AG04449 (cell line): ENCODE measurements at regions not wholly inside any gene's neighbourhood (a gene's known extent, or its start where the extent isn't known, plus 50 kb on each side); places are given as distances from the start of the nearest gene placed in this dataset.

Source experiments
- CTCF ChIA-PET: fragments of 350-600 bp; formaldehyde crosslinking; extraction: SDS; loops from one replicate; lab custom pipeline; 2021; ENCODE audit warnings: antibody characterized with exemption; lab: Yijun Ruan, JAX
- POLR2A ChIA-PET: fragments of 400-600, 350-600 bp; formaldehyde crosslinking; extraction: SDS; loops from one replicate; lab custom pipeline; 2020; ENCODE audit warnings: antibody characterized with exemption, inconsistent platforms; lab: Yijun Ruan, JAX
- DNase-seq: peaks from one replicate; pipeline ENCODE4 v3.0.0-alpha.2; 2010; ENCODE audit warnings: low read depth, low spot score
- H3K4me3 ChIP-seq: 2 replicates; pipeline ENCODE4 v1.5.1; 2011; ENCODE audit warnings: low read depth, mild to moderate bottlenecking, control low read depth, low read length
- TF ChIP-seq, protein P1 (sequence below): IDR thresholded peaks from one replicate; pipeline ENCODE4 v1.5.1; 2011; ENCODE audit warnings: mild to moderate bottlenecking, moderate library complexity, low read length, control low read depth, inconsistent platforms; ENCODE audit not compliant: insufficient read depth; ENCODE audit errors: missing control alignments

GRCh38 chr2:19579461-19579860 is 221.0 kb upstream of the OSR1 start:
- TF ChIP-seq, protein P1, sequence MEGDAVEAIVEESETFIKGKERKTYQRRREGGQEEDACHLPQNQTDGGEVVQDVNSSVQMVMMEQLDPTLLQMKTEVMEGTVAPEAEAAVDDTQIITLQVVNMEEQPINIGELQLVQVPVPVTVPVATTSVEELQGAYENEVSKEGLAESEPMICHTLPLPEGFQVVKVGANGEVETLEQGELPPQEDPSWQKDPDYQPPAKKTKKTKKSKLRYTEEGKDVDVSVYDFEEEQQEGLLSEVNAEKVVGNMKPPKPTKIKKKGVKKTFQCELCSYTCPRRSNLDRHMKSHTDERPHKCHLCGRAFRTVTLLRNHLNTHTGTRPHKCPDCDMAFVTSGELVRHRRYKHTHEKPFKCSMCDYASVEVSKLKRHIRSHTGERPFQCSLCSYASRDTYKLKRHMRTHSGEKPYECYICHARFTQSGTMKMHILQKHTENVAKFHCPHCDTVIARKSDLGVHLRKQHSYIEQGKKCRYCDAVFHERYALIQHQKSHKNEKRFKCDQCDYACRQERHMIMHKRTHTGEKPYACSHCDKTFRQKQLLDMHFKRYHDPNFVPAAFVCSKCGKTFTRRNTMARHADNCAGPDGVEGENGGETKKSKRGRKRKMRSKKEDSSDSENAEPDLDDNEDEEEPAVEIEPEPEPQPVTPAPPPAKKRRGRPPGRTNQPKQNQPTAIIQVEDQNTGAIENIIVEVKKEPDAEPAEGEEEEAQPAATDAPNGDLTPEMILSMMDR, result no peak
- DNase-seq, result no peak
- POLR2A ChIA-PET, result no interaction called here
- no peak overlapping the region for H3K4me3 ChIP-seq
- CTCF ChIA-PET, result interaction anchor here (0.9 kb wide), 1 partner anchor 21 kb away, joined by 3 read pairs; no protein-coding TSS in a partner anchor

GRCh38 chr2:19577723-19578122 is 219.3 kb upstream of the OSR1 start:
- DNase-seq, result no peak
- ChIA-PET CTCF (interaction anchor here (1.3 kb wide), 1 partner anchor 21 kb away, joined by 4 read pairs; no protein-coding TSS in a partner anchor), POLR2A (no interaction called here)
- H3K4me3 ChIP-seq, result no peak overlapping the region
- TF ChIP-seq, protein P1, result no peak

DNA sequence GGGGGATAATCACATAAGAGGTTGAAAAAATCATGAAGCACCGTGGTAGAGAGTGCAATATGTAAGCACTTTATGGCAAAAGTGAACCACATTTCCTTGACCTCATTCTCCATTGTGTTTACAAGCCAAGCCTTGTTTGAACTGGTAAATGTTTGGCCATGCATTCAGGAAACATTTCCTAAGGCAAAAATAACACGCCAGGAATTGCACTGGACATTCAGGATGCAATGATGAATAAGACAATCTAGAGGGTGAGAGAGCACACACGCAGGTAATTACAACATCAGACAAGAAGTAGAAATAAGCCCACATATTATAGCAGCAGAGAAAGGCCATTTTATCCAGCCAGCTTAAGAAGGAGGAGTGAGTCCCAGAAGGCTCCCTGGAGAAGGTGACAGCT is 218.0 kb upstream of the OSR1 start:
- TF ChIP-seq, protein P1, result no peak
- DNase-seq, result no peak
- POLR2A ChIA-PET, result no interaction called here
- no peak overlapping the region for H3K4me3 ChIP-seq
- CTCF ChIA-PET, result interaction anchor here (1.2 kb wide), 1 partner anchor 11 kb away, joined by 3 read pairs; no protein-coding TSS in a partner anchor

- DNase-seq, result no peak
- no peak overlapping the region for H3K4me3 ChIP-seq
- ChIA-PET CTCF (interaction anchor here (1.2 kb wide), 1 partner anchor 10 kb away, joined by 3 read pairs; no protein-coding TSS in a partner anchor), POLR2A (interaction anchor here (0.6 to 1.1 kb wide), 3 partner anchors 155 to 874 kb away, joined by 3 read pairs; no protein-coding TSS in a partner anchor)
- TF ChIP-seq, protein P1, result no peak
Observed at GRCh38 chr2:19575641-19576040, 217.2 kb upstream of the OSR1 start.

DNA sequence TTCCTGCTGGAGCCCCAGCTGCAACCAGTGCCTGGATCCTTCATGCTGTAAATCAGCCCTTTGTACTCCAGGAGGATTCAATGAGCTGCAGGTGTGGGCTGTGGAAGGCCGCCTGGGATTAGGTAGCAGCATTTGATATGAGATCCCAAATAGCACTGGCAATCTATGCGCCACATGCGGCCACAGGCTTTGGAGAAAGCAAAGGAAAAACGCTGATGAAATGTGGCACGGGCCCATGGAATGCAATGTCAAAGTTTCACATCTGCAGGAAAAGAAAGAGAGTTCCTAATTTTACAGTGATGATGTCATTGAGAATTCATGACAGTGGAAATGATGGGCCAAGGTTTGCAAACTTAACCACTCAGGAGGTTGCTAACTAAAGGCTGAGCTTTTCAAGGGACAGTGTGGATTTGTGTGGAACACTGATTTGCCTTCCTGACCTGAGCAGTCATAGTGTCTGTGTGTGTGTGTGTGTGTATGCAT is 216.4 kb upstream of the OSR1 start:
- no peak overlapping the region for H3K4me3 ChIP-seq
- ChIA-PET POLR2A (interaction anchor here (0.6 to 1.1 kb wide), 3 partner anchors 156 to 1057 kb away, joined by 3 read pairs; no protein-coding TSS in a partner anchor), CTCF (no interaction called here)
- TF ChIP-seq, protein P1, result no peak
- no peak for DNase-seq

GRCh38 chr2:19573784-19574183 is 215.4 kb upstream of the OSR1 start:
- TF ChIP-seq, protein P1, result no peak
- CTCF ChIA-PET, result interaction anchor here (0.7 to 1.7 kb wide), 3 partner anchors 10 to 294 kb away, joined by 3 to 5 read pairs (median 4); no protein-coding TSS in a partner anchor
- DNase-seq, result no peak

More at GRCh38 chr2:19573784-19574183, 215.4 kb upstream of the OSR1 start:
- H3K4me3 ChIP-seq, result no peak overlapping the region
- POLR2A ChIA-PET, result no interaction called here
